Esophagus muscularis mucosa (tissue), 3 donors: ENCODE measurements at regions not wholly inside any gene's neighbourhood (a gene's known extent, or its start where the extent isn't known, plus 50 kb on each side); places are given as distances from the start of the nearest gene placed in this dataset.

ENCODE experiments used
- CTCF ChIP-seq, 3 experiments: fragments of 200-600 bp in 2 of 3; fragments of 450-650 bp in 1 of 3; sonication (generic) in 2 of 3; IDR thresholded peaks; one replicate each; pipeline ENCODE4 v1.5.1; 2017 to 2019; ENCODE audit warnings: antibody characterized with exemption in 3 of 3, mild to moderate bottlenecking in 2 of 3, moderate library complexity in 1 of 3
- POLR2A ChIP-seq: fragments of 450-650 bp; IDR thresholded peaks from one replicate; pipeline ENCODE4 v1.6.1; 2017; ENCODE audit warnings: antibody characterized with exemption, moderate library complexity, mild to moderate bottlenecking, low read depth
- POLR2AphosphoS5 ChIP-seq, 2 donors: sonication (generic); formaldehyde crosslinking; IDR thresholded peaks; one replicate each; pipeline ENCODE4 v1.6.1; 2017; ENCODE audit warnings: antibody characterized with exemption in 2 of 2

GRCh38 chr5:57844410-57844809, 361.8 kb upstream of the ACTBL2 start:
- TF ChIP-seq CTCF (IDR thresholded peaks at IDR 0.05) (no peak), POLR2A (no peak), POLR2AphosphoS5 (IDR thresholded peaks at IDR 0.05) (peak in 1 of 2 donors; percentile 12)
